SU-DHL-6 (cell line): ENCODE measurements at regions not wholly inside any gene's neighbourhood (a gene's known extent, or its start where the extent isn't known, plus 50 kb on each side); places are given as distances from the start of the nearest gene placed in this dataset.

Experiments
- H2AFZ ChIP-seq: fragments of 200-600 bp; sonication (generic); 2 replicates; pipeline ENCODE4 v1.6.1; 2014; ENCODE audit warnings: low read depth, mild to moderate bottlenecking, moderate library complexity, mixed read lengths, antibody characterized with exemption, low read length; ENCODE audit not compliant: severe bottlenecking
- H3F3A ChIP-seq: fragments of 200-600 bp; shearing (Covaris generic); 2 replicates; pipeline ENCODE4 v1.6.0; 2016; ENCODE audit warnings: antibody characterized with exemption, mild to moderate bottlenecking; ENCODE audit not compliant: insufficient read depth
- H3K27ac ChIP-seq: fragments of 200-600 bp; sonication (generic); 2 replicates; pipeline ENCODE4 v1.5.1; 2016; ENCODE audit warnings: low read depth, mild to moderate bottlenecking, low read length, moderate library complexity, mixed read lengths
- H3K27me3 ChIP-seq: fragments of 200-600 bp; sonication (generic), shearing (Covaris generic); 2 replicates; pipeline ENCODE4 v1.6.0; 2014; ENCODE audit warnings: mild to moderate bottlenecking, low read length
- H3K36me3 ChIP-seq: fragments of 200-600 bp; sonication (generic); 2 replicates; pipeline ENCODE4 v1.6.1; 2014; ENCODE audit warnings: mild to moderate bottlenecking, low read length, mixed read lengths
- H3K4me2 ChIP-seq: fragments of 300-600, 200-600 bp; shearing (Covaris generic), sonication (generic); 2 replicates; pipeline ENCODE4 v1.6.0; 2014; ENCODE audit warnings: low read length, low read depth, mild to moderate bottlenecking; ENCODE audit not compliant: poor library complexity, severe bottlenecking
- H3K4me3 ChIP-seq: fragments of 200-600 bp; sonication (generic); 2 replicates; pipeline ENCODE4 v1.5.1; 2014; ENCODE audit warnings: antibody characterized with exemption, low read length, mild to moderate bottlenecking, mixed read lengths; ENCODE audit not compliant: insufficient read depth, poor library complexity, severe bottlenecking
- H3K79me2 ChIP-seq: fragments of 200-600 bp; sonication (generic); 2 replicates; pipeline ENCODE4 v1.6.1; 2014; ENCODE audit warnings: mild to moderate bottlenecking, low read length, moderate library complexity; ENCODE audit not compliant: insufficient read depth
- H3K9ac ChIP-seq: fragments of 200-600 bp; sonication (generic); 2 replicates; pipeline ENCODE4 v1.7.0; 2014; ENCODE audit warnings: mild to moderate bottlenecking, low read length
- H3K9me2 ChIP-seq: fragments of 200-600 bp; sonication (generic); replicated peaks from 2 replicates; pipeline ENCODE4 v1.6.1; 2014; ENCODE audit warnings: low read length; ENCODE audit not compliant: insufficient read depth
- H3K9me3 ChIP-seq: fragments of 200-600 bp; sonication (generic); 2 replicates; pipeline ENCODE4 v1.6.1; 2014; ENCODE audit warnings: low read length, mixed read lengths; ENCODE audit not compliant: insufficient read depth
- H4K20me1 ChIP-seq: fragments of 200-600 bp; sonication (generic); 2 replicates; pipeline ENCODE4 v1.6.1; 2014; ENCODE audit warnings: low read depth, mild to moderate bottlenecking, antibody characterized with exemption, low read length, moderate library complexity, mixed read lengths
- EZH2phosphoT487 ChIP-seq: fragments of 200-600 bp; sonication (generic), shearing (Covaris generic); conservative IDR thresholded peaks from 2 replicates; pipeline ENCODE4 v1.6.1; 2018; ENCODE audit warnings: mild to moderate bottlenecking, antibody characterized with exemption, low read length, moderate library complexity, mixed read lengths
- TF ChIP-seq, protein P1 (sequence below): fragments of 200-600 bp; sonication (generic); IDR thresholded peaks from one replicate; pipeline ENCODE4 v1.5.1; 2017; ENCODE audit warnings: antibody characterized with exemption, mild to moderate bottlenecking, low read length, moderate library complexity; ENCODE audit not compliant: insufficient read depth, poor library complexity, severe bottlenecking

DNA sequence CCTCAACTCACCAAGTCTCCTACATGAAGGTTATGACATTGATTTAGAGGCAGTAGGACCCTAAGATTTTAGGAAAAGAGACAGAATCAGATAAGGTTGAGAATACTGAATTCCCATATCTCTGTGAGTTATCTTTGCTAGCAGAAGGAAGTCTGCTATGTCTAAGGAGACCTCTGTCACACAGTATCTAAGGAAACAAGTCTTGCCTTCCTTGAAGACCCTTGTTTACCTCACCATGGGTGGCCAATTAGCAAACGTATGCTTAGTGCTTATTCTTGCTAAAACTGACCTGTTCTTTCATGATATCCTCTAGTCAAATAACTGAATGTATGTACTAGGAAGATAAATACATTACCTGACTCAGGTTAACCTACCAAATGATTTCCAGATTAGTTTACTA is 855.4 kb upstream of the SLITRK1 start:
- no peaks in the 10 kb centered on the region for H3K36me3 ChIP-seq
- no peaks in the 10 kb centered on the region for H3K27me3 ChIP-seq
- H3K9me2 ChIP-seq = no peaks in the 10 kb centered on the region
- no peak overlapping the region for H3K4me2 ChIP-seq
- H3K9ac ChIP-seq = no peak overlapping the region
- H3K9me3 ChIP-seq = no peaks in the 10 kb centered on the region
- TF ChIP-seq, protein P1, sequence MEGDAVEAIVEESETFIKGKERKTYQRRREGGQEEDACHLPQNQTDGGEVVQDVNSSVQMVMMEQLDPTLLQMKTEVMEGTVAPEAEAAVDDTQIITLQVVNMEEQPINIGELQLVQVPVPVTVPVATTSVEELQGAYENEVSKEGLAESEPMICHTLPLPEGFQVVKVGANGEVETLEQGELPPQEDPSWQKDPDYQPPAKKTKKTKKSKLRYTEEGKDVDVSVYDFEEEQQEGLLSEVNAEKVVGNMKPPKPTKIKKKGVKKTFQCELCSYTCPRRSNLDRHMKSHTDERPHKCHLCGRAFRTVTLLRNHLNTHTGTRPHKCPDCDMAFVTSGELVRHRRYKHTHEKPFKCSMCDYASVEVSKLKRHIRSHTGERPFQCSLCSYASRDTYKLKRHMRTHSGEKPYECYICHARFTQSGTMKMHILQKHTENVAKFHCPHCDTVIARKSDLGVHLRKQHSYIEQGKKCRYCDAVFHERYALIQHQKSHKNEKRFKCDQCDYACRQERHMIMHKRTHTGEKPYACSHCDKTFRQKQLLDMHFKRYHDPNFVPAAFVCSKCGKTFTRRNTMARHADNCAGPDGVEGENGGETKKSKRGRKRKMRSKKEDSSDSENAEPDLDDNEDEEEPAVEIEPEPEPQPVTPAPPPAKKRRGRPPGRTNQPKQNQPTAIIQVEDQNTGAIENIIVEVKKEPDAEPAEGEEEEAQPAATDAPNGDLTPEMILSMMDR = no peak
- TF ChIP-seq EZH2phosphoT487 = no peak
- H4K20me1 ChIP-seq = no peaks in the 10 kb centered on the region
- no peak overlapping the region for H3K27ac ChIP-seq
- H3K4me3 ChIP-seq = no peak overlapping the region
- no peak overlapping the region for H2AFZ ChIP-seq
- no peaks in the 10 kb centered on the region for H3F3A ChIP-seq
- H3K79me2 ChIP-seq = no peaks in the 10 kb centered on the region

DNA sequence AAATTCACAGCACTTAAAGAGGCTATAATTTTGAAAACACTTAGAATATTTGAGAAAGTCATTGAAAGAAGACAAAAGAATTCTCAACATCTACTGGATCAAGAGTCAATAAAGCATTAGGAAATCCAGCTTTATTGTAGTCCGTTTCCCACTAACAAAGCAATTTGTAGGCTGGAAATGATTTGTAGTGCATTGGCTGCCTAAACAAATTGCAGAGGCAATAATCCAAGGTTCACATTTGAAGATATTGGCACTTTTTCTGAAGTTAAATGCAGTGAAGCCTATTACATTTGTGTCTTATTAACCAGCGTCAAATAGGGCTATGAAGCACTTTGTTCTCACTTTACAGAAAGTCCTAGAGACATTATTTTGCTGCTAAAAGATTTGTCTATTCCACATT is 848.1 kb upstream of the SLITRK1 start:
- H2AFZ ChIP-seq = no peak overlapping the region
- no peak for TF ChIP-seq EZH2phosphoT487
- TF ChIP-seq, protein P1 = no peak
- no peaks in the 10 kb centered on the region for H3K27me3 ChIP-seq
- H3K9ac ChIP-seq = no peak overlapping the region
- no peaks in the 10 kb centered on the region for H3K36me3 ChIP-seq
- no peaks in the 10 kb centered on the region for H4K20me1 ChIP-seq
- H3K4me3 ChIP-seq = no peak overlapping the region
- H3F3A ChIP-seq = no peaks in the 10 kb centered on the region
- H3K79me2 ChIP-seq = no peaks in the 10 kb centered on the region
- no peak overlapping the region for H3K4me2 ChIP-seq
- H3K9me2 ChIP-seq = no peaks in the 10 kb centered on the region
- H3K27ac ChIP-seq = no peak overlapping the region
- H3K9me3 ChIP-seq = no peaks in the 10 kb centered on the region

DNA sequence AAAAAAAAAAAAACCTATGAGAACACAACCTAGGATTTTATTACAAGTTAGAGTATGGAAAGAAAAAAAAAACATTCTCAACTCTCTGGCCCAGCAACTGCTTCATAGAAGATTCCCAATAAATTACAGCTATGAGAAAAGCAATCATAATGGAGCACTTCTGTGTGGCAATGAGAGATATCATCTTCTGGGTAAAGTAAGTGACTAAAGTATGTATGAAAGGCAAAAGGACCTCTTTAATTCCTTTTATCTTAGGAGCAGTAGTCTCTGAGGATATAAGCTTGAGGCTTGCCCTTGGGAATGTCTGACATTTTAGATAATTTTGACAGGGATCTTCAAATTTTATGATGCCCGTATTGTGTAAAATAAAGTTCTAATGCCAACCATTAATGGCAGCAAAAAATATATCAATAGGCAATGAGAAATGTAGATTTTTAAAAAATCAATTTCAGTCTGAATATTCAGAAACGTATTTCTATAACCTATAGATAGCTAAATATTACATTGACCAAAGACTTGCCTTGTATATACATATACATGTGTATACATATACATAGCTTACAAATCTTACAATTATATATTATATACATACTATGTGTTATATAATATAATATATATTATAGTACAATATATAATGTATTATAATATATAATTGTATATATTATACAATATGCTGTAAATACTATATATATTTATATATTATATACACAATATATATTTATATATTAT is 823.9 kb upstream of the SLITRK1 start:
- Histone ChIP-seq H3K79me2 (no peaks in the 10 kb centered on the region), H3K27ac (no peak overlapping the region), H3K9ac (no peak overlapping the region), H3K4me3 (no peak overlapping the region), H3K9me2 (no peaks in the 10 kb centered on the region), H3K4me2 (no peak overlapping the region), H3K36me3 (no peaks in the 10 kb centered on the region), H4K20me1 (no peaks in the 10 kb centered on the region), H3K27me3 (no peaks in the 10 kb centered on the region), H2AFZ (no peak overlapping the region), H3K9me3 (no peaks in the 10 kb centered on the region), H3F3A (no peaks in the 10 kb centered on the region)
- TF ChIP-seq, protein P1 = no peak
- TF ChIP-seq EZH2phosphoT487 = no peak
